ENCODE measurements at regions not wholly inside any gene's neighbourhood (a gene's known extent, or its start where the extent isn't known, plus 50 kb on each side); places are given as distances from the start of the nearest gene placed in this dataset.

- FAIRE-seq (no peak), ATAC-seq (no peak), DNase-seq (ENCODE audit: low read depth, low spot score) (no peak)
- intact Hi-C loops (cut with micrococcal nuclease; ENCODE audit: unreplicated experiment) (no loop called here), in situ Hi-C loops (cut with MboI) (no loop called here)
- Histone ChIP-seq H3K27ac (ENCODE audit: control insufficient read depth, insufficient read depth) (no peak overlapping the region), H3K4me3 (no peak overlapping the region), H3K36me3 (ENCODE audit: control insufficient read depth in 2 of 2, insufficient read depth in 2 of 2, low read length in 1 of 2) (no peaks in the 10 kb centered on the region), H3K79me2 (ENCODE audit: control insufficient read depth, insufficient read depth, low read length) (no peaks in the 10 kb centered on the region), H2AFZ (ENCODE audit: control insufficient read depth, low read depth, low read length) (no peak overlapping the region), H3K27me3 (replicated peaks in 1 of 2; ENCODE audit: control insufficient read depth in 2 of 2, insufficient read depth in 2 of 2, low read length in 1 of 2) (no peaks in the 10 kb centered on the region), H3K4me1 (ENCODE audit: control insufficient read depth, insufficient read depth, low read length) (no peaks in the 10 kb centered on the region), H3K9me3 (replicated peaks; ENCODE audit: control insufficient read depth, insufficient read depth, low read length) (no peaks in the 10 kb centered on the region), H4K20me1 (ENCODE audit: control insufficient read depth, insufficient read depth) (no peaks in the 10 kb centered on the region), H3K4me2 (ENCODE audit: control insufficient read depth, insufficient read depth) (no peak overlapping the region), H3K9ac (ENCODE audit: control insufficient read depth, insufficient read depth, low read length) (no peak overlapping the region)
- ChIA-PET RAD21 (ENCODE audit: unreplicated experiment) (no interaction called here), CTCF (no interaction called here), POLR2A (no interaction called here), SMC1A (ENCODE audit: uncharacterized antibody, unreplicated experiment) (no interaction called here)
- BruUV-seq (replicated peaks) = no TSS peak
- TF ChIP-seq MEF2B (IDR thresholded peaks at IDR 0.05; ENCODE audit: partially characterized antibody, poor library complexity, severe bottlenecking) = no peak
- no peak for TF ChIP-seq BCLAF1 (IDR thresholded peaks at IDR 0.05)
- TF ChIP-seq TCF7 (IDR thresholded peaks at IDR 0.05; ENCODE audit: borderline replicate concordance) = no peak
- TF ChIP-seq RAD21 (IDR thresholded peaks at IDR 0.05; ENCODE audit: insufficient read depth, low read depth, low read length) = no peak
- no peak for TF ChIP-seq ZNF24 (IDR thresholded peaks at IDR 0.05)
- TF ChIP-seq CUX1 (IDR thresholded peaks at IDR 0.05; ENCODE audit: insufficient replicate concordance, low read depth, low read length) = no peak
- no peak for TF ChIP-seq SUPT20H (IDR thresholded peaks at IDR 0.05; ENCODE audit: borderline replicate concordance, control insufficient read depth, low read depth, low read length)
- no peak for TF ChIP-seq BMI1 (IDR thresholded peaks at IDR 0.05; ENCODE audit: borderline replicate concordance)
- TF ChIP-seq BACH1 (IDR thresholded peaks at IDR 0.05; ENCODE audit: borderline replicate concordance) = no peak
- no peak for TF ChIP-seq PRDM15 (CRISPR knock-in tag; IDR thresholded peaks at IDR 0.05)
- no peak for TF ChIP-seq SMAD1 (IDR thresholded peaks at IDR 0.05; ENCODE audit: low read depth, partially characterized antibody)
- TF ChIP-seq USF1 (IDR thresholded peaks at IDR 0.05; ENCODE audit: borderline replicate concordance, extremely low read length, insufficient read depth, low read depth, low read length) = no peak
Observed at GRCh38 chr17:33806631-33807030, 448.5 kb upstream of the CCL2 start.

All from GM12878 (cell line).